ENCODE measurements at regions not wholly inside any gene's neighbourhood (a gene's known extent, or its start where the extent isn't known, plus 50 kb on each side); places are given as distances from the start of the nearest gene placed in this dataset.
A peak's percentile ranks its signal among the peaks of the same experiment; 100 is the strongest.
"Not testable (repeated sequence)": the region's sequence is repeated elsewhere in the genome, so short reads cannot be mapped to it uniquely, and the experiment has no call there.

DNA sequence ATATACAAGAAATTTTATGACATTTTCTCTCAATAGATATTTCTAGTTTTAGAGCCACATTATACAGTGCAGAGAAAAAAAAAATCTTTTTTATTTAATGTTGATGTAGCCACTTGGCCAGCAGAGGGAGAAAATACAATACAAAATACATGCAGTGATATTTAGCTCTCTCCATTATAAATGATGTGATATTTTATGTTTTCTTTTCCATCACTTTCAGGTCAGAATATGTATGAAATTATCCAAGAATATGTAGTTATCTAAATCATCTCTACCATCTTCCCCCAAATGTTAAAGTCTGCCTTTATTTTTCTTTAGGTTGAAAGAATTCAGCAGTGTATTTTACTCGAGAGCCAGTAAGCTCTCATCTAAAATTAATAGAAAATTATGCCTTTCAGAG is 533.6 kb upstream of the FSHR start:
- DNase-seq (ENCODE audit: low read depth in 2 of 3, low spot score in 2 of 3) = peak in 2 of 3 donors; percentile 5 to 42

DNA sequence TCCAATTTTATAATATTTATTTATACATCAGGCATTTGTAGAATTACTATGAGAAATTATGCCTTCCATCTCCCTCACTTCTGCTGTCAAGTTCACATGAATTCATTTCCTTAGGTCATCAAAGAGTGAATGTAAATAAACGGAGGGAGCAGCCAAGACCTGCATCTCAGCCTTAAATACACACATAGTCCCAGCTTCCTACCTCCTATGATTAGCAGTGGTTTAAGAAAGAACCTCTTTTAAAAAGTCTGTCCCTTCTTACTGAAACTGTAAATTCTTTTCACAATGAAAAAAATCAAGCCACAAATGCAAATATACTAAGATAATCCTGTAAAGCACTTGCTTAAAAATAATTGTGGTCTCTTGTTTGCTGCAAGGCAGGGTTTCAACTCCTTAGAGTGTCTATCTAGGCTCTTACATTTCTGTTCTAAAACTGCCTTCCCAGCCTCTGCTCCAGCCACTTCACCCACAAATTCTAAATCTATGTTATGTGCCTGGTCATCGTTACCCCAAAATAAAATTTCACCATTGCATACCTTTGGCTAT is 532.7 kb upstream of the FSHR start:
- DNase-seq (ENCODE audit: low read depth in 2 of 3, low spot score in 2 of 3) = no peak

DNA sequence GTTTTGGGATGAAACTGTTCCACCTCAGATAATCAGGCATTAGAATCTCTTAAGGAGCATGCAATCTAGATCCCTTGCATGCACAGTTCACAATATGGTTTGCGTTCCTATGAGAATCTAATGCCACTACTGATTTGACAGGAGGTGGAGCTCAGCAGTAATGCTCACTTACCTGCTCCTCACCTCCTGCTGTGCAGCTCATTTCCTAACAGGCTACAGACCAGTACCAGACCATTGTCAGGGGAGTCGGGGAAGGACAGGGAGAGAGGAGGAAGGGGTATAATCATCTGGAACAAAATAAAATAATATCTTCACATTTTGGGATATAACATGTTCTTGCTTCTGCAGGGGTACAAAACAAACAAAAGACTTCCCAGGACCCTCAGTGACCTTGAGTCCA is 532.0 kb upstream of the FSHR start:
- DNase-seq (ENCODE audit: low read depth in 2 of 3, low spot score in 2 of 3) = no peak

DNA sequence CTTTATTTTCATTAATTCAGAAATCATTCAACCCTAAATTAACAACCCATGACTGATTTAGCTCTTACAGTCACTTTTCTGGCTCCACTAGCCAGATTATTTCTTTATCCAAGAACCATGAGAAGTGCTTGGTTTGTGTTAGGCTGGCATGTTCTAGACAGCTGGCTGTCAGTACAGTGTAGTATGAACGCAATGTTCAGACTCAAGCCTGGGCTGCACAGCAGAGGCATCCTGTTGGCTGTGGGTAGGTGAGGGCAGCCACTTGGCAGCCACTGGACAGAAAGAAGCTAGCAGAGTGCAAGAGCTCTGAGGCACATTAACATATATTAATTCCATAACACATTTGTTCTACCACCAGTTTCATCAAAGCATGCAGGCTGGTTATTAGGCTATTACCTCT is 522.9 kb upstream of the FSHR start:
- no peak for DNase-seq (ENCODE audit: low read depth in 2 of 3, low spot score in 2 of 3)

DNA sequence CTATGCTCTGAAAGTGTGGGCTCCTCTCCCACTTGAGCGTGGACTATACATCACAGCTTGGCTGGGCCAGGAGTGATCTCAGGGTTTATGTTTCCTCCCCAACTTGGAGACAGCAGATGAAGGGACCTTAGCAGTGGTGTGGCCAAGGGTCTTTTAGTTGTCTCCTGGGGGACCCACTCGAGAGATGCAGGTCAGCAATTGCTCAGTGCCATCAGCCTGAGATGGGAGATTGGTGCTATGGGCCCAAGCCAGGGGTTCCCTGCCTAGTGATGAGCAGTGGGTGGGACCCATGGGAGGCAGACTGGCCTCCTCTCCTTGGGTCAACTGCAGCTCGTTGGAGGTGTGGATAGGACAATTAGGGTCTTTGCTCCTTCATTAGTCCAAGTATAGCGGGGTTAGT is 510.5 kb upstream of the FSHR start:
- no peak for DNase-seq (ENCODE audit: low read depth in 2 of 3, low spot score in 2 of 3)

DNA sequence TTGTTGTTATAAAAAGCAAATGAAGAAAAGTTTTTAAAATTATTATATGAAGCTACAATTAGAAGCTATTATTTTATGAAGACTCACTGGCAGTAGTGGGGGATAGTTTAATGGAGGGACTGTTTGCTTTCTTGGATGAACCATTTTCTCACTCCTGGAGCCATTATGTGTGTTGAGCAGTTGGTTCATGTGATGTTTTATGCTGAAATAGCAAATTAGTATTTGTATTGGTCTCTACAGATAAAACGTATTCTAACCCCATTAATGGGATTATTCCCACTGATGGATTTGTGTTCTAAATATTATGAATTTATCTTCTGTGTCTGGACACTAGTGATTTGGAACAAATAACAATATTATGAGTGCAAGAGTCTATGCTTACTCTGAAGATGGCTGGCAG is 507.5 kb upstream of the FSHR start:
- no peak for DNase-seq (ENCODE audit: low read depth in 2 of 3, low spot score in 2 of 3)

- DNase-seq (ENCODE audit: low read depth in 2 of 3, low spot score in 2 of 3) = no peak
Measured at GRCh38 chr2:49656853-49657252, 502.5 kb upstream of the FSHR start.

DNA sequence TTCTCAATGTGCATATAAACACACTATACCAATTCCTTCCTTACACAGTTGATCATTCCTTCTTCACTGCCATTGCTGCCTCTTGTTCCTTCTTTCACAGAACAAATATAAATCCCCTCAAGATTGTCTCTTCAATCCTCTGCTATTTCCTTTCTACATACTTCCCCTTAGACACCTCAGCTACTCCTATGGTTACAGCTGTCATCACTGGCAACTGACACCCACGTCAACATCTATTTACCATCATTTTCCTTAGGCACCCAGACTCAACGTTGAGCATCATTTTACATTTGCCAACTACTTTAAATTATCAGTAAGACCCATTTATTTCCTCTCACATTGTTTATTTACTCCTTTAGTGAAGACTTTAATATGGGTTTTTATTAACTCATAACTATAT is 488.8 kb upstream of the FSHR start:
- DNase-seq (ENCODE audit: low read depth in 2 of 3, low spot score in 2 of 3) = no peak

DNA sequence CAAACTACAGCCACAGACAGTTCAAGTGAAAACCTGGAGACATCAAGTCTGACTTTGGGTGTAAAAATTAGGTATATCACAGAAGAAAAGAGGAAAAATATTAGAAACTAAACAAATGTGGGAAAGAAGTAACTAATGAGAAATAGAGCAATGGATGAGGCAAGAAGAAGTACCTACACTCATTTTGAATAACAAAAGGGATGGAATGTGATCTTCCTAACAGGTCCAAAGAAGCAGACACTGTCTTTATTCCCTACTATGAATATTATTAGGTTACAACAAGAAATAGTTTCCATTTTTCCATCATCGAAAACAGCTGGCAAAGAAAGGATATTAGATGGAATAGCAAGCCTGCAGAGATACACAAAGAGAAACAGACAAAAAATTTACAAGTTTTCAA is 486.3 kb upstream of the FSHR start:
- DNase-seq (ENCODE audit: low read depth in 2 of 3, low spot score in 2 of 3) = no peak

- no peak for DNase-seq (ENCODE audit: low read depth in 2 of 3, low spot score in 2 of 3)
Measured at GRCh38 chr2:49621016-49621415, 466.7 kb upstream of the FSHR start.

- no peak for DNase-seq (ENCODE audit: low read depth in 2 of 3, low spot score in 2 of 3)
Measured at GRCh38 chr2:49619804-49620203, 465.5 kb upstream of the FSHR start.

GRCh38 chr2:49618491-49618890 is 464.2 kb upstream of the FSHR start:
- DNase-seq (ENCODE audit: low read depth in 2 of 3, low spot score in 2 of 3) = no peak

- peak in 2 of 3 donors; percentile 16 to 63 for DNase-seq (ENCODE audit: low read depth in 2 of 3, low spot score in 2 of 3)
Measured at GRCh38 chr2:49616800-49617199, 462.5 kb upstream of the FSHR start.

DNA sequence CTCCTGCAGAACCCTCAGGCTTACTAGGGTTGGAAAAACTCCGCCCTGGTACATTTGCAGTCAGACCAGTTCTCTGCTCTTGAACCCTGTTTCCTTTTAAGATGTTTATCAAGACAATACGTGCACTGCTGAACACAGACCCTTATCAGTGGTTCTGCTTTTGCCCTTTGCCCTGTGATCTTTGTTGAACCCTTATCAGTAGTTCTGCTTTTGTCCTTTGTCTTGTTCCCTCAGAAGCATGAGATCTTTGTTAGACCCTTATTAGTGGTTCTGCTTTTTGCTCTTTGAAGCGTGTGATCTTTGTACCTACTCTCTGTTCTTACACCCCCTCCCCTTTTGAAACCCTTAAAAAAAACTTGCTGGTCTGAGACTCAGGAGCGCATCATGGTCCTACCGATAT is 457.5 kb upstream of the FSHR start:
- not testable (repeated sequence) for DNase-seq (ENCODE audit: low read depth in 2 of 3, low spot score in 2 of 3)

GRCh38 chr2:49600524-49600923 is 446.2 kb upstream of the FSHR start:
- no peak for DNase-seq (ENCODE audit: low read depth in 2 of 3, low spot score in 2 of 3)

- no peak for DNase-seq (ENCODE audit: low read depth in 2 of 3, low spot score in 2 of 3)
Measured at GRCh38 chr2:49598231-49598630, 443.9 kb upstream of the FSHR start.

GRCh38 chr2:49585921-49586320 is 431.6 kb upstream of the FSHR start:
- DNase-seq (ENCODE audit: low read depth in 2 of 3, low spot score in 2 of 3) = no peak

DNA sequence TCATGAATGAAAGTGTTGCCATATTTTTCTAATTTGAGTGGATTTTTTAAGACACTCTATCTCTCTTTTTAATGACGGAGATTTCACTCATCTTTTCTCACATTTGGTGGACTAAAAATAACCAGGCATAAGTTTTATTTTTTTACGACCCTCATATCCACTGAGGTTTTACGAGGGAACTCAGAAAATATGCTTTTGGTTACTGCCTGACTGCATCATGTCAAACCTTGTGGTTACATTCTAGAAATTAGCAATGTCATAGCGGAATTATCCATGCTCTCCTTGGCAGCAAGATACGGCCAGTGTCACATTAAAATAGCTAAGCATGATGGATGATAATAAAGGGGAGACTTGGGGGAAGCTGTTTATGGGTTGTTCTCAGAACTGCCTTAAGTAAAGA is 428.6 kb upstream of the FSHR start:
- peak in 1 of 3 donors; percentile 54 for DNase-seq (ENCODE audit: low read depth in 2 of 3, low spot score in 2 of 3)

- DNase-seq (ENCODE audit: low read depth in 2 of 3, low spot score in 2 of 3) = no peak
Measured at GRCh38 chr2:49577041-49577440, 422.7 kb upstream of the FSHR start.

- no peak for DNase-seq (ENCODE audit: low read depth in 2 of 3, low spot score in 2 of 3)
Measured at GRCh38 chr2:49569176-49569575, 414.9 kb upstream of the FSHR start.

DNA sequence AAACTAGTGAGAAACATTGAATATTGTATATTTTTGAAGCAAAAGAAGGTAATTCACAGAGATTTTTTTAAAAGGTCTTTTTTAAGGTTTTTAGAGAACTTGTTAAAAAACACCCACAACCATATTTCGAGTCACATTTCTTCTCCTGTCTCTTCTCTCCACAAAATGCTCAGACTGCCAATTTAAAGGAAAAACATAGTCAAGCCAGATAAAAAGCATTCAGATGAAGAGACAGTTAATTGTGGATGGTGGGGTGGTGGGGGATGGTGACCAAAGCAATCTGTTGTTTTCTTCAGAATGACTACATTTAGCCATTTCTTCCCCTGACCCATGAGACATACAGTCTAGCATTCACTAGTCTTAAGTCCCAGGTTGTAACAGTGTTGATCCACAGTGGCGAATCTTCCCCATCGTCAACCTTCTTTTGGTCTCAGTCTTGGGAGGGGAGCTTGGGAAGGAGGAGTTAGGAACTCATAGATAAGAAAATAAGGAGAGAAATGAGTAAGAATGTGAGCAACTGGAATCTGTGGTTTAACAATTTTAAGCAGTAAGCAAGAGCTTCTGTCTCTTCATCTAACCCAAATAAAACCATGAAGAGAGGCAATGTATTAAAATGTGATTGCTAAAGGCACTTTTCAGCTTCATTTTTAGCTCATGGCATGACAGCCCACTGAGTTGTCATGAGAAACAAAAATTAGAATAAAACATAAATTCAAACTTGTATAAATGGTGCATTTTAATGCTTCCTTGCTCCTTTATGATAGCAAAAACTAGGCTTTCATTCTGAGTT is 413.7 kb upstream of the FSHR start:
- DNase-seq (ENCODE audit: low read depth in 2 of 3, low spot score in 2 of 3) = no peak

- no peak for DNase-seq (ENCODE audit: low read depth in 2 of 3, low spot score in 2 of 3)
Measured at GRCh38 chr2:49567021-49567420, 412.7 kb upstream of the FSHR start.

DNA sequence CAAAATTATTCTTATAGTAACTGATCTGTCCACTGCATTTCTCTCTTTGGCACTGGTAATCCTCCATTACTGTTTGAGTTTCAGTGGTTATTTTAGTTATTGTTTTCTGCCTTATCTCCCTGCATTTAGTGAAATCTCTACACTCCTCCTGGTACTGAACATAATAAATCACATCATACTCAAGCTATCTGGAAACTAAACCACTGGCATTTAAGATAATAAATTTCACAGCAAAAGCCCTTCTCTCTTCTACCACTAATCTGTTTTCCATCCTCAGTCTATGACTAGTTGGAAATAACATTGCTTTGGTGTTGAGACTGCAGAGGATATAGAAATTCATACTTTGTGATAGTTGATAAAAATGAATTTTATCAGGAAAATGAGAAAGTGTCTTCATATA is 399.3 kb upstream of the FSHR start:
- DNase-seq (ENCODE audit: low read depth in 2 of 3, low spot score in 2 of 3) = no peak

Measured in hematopoietic multipotent progenitor cell (in vitro differentiated cells).